NCI-H2227 (cell line): ENCODE measurements at regions not wholly inside any gene's neighbourhood (a gene's known extent, or its start where the extent isn't known, plus 50 kb on each side); places are given as distances from the start of the nearest gene placed in this dataset.

Source experiments
- DNase-seq: peaks from one replicate; lab custom pipeline; 2025; ENCODE audit not compliant: unreplicated experiment; lab: John Stamatoyannopoulos, UW

DNA sequence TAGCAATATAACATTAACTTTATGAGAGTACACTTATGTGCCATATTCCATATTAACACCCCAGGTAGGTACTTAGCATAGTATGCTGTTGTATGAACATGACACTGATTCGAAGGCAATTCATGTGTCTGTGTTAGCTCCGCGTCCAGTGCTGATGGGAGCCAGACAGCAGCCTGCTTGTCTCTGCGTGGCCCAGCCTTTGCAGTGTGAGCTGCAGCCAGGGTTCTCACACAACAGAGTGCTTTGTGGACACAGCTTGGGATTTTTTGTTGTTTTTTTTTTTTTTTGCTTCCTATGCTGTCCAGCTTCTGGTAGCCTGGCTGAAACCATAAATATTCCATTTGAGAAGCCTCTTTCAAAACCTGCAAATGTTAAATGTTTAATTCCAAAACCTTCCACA, 350.9 kb downstream of the SMOC2 start:
- no peak for DNase-seq

DNA sequence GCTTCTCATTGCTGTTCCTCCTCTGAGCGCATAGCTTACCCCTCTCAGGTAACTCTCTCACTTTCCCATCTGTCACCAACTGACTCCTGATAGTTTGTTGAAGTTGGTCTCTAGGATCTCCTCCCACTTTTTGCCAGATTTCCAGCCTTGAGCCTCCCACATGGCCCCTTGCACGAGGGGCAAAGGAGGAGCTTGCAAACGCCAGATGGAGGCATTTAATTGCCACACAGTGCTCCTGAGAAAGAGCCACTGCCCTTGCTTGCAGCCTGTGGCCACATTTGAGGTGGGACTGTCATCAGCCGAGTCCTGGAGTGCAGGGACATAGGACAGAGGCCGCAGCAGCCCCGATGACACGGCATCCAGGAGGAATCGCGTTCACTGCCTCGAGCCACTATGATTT, 348.7 kb downstream of the SMOC2 start:
- DNase-seq = no peak

DNA sequence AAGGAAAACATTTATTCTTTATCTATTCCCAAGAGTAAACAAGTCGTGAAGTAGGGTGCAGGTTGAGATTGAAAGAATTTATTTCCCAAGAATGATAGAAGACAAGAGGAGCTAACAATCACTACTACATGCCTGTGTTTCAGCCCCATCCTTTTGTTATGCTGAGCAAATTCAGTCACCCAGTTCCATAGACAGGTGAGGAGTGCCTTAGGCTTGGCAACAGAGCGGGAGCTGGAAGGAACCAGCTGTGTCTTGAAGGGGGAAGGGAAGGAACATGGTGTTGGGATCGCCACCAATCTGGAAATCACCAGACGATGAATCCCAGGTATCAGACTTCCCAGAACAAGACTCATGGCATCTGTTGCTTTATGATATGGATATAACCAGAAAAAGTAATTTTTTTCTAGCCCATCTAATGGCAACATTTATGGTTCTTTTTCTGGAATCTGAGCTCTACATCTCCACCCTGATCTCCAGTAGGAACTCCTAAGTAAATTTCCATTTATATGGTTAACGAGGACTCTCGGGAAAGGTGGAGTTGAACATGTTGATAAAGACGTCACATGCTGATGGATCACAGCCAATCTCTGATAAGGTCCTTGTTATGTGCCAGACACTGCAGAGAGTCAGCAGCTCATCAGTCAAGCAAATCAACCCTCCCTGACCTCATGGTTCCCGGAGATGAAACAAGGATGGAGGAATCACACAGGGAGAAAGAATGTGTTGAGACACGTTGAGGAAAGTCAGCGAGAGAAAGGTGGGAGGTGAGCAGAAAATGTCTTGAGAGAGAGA, 344.9 kb downstream of the SMOC2 start:
- DNase-seq = no peak

DNA sequence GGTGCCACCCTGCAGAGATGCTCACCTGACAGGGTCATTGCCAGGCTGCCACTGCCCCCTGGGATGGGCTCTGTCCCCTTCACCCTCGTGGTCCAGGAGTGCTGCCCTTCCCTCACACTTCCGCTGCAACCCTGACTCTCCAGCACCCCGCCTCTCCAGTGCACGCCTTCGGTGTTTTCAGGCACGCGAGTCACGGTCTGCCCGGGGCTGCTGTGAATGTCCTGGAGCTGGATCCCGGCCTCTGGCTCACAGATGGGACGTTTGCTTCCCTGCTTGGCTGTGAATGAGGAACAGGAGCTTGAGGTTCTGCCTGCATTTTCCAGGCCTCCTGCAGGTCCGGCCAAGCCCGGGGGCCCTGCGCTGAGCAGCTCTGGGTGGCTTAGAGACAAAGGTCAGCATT, 343.4 kb downstream of the SMOC2 start:
- DNase-seq = no peak

DNA sequence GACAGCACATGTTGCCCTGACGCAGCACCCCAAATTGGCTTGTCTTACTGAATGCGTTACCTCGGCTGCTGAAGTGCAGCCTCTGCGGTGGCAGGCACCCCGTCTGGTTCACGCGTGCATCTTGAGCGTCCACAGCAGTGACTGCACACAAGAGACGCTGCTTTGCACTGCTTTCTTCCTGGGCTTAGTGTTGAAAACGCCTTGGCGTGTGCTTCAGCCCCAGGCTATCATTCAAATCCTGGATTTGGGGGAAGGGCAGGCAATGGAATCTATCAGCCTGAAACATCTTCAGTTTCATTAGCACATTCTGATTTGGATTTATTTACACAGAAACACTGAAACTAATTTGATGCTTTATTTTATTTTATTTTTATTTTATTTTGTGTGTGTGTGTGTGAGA, 342.7 kb downstream of the SMOC2 start:
- no peak for DNase-seq

DNA sequence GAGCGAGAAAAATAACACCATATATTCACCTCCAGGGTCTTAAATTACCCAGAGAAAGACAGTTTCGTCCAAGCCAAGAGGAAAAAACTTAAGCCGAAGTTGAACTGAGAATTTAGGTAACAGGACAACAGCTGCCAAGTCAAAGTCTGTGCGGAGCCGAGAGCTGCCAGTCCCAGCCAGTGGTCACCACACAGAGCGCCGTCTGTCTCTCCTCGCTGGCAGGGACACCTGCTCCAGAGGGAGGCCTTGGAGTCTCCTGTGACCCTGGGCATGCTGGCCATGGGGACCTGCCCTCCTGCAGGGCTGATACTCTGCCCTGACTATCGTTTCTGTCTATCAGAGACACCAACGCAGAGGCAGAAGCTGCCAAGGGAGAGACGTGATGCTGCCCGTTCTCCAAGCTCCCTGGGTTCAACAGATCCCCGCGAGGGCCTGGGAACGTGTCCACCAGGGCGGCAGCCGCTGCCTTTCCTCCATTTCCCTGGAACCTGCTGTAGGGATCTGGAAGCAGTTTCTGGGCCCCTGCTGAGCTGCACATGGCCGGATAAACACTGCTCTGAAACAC, 341.3 kb downstream of the SMOC2 start:
- DNase-seq = no peak

DNA sequence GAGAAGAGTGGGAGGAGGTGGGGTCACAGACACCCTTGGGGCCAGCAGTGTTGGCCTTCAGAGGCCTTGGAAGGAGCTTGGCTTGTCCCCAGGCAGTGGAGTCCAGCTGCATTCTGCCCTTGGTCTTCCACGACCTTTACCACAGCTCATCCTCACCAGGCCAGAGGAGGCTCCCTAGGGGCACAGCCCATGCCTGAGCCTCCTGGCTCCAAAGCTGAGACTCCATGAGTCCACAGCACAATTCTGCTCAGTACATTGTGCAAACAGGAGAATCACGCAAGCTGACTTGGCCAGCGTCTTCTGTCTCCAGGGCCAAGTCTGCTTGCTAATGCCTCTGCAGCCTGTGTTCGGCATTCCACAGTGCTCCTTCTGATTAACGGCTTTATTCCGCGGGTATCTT, 337.2 kb downstream of the SMOC2 start:
- DNase-seq = no peak

DNA sequence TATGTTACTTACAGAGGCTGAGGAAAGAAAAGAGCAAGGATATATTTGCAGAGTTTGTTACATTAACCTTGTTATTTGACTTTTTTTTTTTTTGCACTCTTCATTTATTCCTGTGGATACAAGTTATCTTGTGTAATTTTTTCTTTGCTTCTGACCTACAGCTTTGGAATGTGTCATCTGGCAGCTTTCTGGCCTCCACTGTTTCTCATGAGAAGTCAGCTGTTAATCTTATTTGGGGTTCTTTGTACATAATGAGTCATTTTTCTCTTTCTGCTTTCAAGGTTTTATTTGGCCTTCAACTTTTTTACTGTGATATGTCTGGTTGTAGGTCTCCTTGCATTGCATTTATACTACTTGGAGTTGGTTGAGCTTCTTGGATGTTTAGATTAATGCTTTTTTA, 333.4 kb downstream of the SMOC2 start:
- DNase-seq = no peak

DNA sequence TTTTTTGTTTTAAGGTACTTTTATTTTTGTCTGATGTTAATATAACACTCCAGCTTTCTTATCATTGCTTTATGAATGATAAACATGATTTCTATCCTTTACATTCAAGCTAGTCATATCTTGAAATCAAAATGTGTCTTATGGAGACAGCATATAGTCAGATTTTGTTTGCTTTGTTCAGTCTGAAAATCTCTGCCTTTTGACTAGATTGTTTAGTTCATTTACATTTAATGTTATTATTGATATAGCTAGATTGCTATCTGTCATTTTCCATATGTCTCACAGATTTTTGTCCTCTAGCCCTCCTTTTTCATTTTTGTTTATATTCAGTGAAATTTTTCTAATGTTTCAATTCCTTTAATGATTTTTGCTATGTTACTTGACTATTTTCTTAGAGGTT, 332.8 kb downstream of the SMOC2 start:
- no peak for DNase-seq

DNA sequence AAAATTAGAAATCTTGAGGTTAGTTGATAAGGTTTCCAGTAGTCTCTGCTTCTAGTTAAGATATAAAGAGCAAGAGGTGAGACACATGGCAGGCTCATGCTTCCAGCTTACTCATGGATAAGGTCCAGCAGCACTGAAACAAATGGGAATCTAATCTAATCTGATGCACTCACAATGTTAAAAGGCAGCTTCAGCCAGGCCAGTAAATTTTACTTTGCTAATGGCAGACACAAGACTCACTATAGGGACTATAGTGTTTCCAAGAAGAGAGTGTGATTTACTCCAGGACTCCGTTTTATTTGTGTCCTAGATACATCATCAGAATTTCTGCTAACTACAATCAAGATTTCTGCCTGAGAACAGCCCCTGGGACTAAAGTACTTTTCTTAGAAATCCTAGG, 324.8 kb downstream of the SMOC2 start:
- no peak for DNase-seq

DNA sequence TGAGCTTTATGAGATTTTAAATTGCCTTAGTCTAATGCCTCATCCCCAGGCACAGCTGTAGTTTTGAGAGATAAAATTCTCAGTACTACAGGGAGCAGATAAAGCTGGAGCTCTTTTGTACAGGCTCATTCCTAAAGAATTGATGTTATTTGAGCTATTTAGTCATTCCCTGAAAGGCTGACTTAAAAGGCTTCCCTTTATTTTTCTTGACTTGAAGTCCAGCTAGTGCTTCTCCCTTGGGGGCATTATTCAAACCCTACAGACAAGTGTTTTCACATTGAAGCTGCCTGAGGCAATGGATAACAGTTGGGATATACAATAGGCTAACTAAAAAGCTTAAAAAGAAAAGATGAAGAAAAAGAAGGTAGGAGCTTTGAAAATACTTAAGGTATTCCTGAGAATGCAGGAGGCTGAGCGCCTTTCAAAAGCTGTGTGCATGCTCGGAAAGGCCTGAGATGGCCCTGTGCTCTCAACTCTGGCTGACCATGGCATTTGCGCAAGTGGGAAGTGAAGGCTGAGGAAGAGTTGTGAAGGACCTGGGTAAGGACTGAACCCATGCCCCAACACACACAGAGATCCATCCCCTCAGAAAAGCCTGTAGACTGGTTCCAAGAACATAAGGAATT, 315.1 kb downstream of the SMOC2 start:
- DNase-seq = no peak

DNA sequence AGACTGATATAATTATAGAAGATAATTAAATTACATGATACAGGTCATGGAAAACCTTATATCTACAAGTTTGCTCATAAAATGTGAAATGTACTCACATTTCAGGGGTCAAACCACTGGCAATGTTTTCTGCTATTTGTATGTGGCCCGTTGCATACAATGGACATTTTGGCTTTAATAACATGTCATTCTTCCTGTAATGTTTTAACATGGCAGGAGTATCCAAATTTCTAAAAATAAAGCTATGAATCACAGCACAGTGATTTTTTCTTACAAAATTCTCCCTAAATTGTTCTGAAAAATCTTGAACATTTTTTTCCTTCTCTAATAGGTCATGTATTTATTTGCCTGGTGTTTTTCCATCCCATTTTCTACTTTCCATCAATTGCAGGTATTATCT, 305.7 kb downstream of the SMOC2 start:
- no peak for DNase-seq

DNA sequence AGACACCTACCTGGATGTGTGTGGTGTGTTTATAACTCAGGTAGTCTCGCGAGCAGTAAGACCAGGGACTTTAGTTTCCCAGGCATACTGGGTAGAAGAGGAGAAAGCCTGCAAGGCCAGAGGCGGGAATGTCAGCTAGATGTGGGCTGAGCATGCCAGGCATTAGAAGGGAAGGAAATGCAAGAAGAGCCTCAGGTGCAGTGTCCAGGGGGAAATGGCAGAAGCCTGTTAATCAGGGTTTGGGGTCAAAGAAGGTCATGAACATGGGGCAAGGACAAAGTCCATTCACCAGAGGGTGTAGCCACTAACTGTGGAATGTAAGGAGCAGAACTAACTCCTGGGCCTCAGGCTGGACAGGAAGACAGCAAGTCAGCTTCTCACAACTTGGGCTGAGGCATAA, 305.0 kb downstream of the SMOC2 start:
- no peak for DNase-seq

DNA sequence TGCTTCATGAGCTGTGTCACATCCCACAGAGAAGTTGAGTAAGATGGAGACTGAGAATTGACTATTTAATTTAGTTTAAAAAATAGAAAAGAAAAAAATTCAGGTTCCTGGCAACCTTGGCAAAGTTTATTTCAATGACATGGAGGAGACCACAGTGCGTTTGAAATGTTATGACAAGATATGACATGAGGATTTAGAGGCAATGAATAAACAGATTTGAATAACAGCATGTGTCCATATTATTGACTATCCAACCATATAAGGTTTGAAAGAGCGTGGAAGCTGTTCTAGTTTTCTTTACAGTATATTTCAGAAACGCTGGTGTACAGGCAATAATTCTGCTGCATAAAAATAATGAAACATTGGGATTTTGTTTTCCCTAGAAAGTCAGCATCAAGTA, 303.9 kb downstream of the SMOC2 start:
- no peak for DNase-seq

DNA sequence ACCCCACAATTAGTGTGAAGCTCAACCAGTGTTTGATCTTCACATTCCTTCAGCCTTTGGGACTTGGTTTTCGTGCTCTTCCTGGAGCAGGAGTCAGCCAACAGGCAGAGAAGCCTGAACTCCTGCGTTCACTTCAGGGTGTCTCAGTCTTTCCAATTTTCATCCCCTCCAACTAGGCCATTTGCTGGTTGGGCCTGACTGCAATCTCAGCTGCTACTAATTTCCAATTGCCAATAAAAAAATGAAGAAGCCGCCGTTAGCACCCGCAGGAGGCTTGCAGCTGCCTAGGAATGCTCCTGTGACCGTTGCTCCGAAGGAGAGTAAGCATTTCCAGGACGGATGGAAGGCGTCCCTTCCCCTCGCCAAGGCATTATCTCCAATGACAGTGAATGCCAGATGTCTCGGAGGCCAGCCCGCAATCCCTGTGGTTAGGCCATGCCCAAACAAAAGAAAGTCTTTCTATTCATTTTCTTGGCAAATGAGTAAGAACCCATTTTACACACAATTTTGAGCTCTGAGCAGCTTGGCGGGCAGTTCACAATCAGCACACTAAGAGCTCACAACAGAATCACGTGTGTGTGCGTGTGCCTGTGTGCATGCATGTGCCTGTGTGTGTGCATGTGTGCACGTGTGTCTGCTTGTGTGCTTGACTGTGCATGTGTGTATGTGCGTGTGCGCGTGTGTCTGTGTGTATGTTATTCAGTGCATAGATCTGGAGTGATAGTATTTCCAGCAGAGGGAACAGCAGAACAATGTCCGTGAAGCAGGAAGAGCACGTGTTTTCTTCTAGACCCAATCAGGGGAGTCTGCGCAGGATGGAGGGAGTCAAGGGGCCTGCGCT, 301.2 kb downstream of the SMOC2 start:
- DNase-seq = no peak

DNA sequence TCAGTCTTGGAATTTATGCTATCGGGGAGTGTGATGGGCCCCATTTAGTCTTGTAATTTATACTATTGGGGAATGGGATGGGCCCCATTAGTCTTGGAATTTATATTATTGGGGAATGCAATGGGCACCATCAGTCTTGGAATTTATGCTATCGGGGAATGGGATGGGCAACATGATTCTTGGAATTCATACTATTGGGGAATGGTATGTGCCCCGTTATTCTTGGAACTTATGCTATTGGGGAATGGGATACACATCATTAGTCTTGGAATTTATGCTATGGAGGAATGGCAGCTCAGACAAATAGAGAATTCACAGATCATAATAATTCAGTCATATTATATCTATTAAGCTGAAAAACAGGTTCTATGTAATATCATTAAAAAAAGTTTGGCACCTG, 300.3 kb downstream of the SMOC2 start:
- DNase-seq = no peak

DNA sequence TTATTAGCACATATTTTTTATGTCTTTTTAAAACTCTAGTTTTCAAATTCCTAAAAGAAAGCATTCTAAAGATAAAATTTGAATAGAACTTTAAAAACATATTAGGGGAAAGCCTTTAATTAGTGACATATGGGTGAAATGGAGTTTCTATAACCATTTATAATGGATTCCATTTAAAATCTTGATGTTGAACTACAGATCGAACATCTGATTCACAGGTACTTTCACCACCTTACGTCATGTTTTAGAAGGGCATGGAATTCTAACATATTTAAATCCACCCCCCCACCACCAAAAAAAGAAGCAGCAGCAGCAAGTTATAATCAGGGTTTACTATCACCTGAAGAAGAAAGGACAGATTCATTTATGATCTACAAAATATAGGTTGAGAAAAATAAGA, 298.4 kb downstream of the SMOC2 start:
- no peak for DNase-seq

DNA sequence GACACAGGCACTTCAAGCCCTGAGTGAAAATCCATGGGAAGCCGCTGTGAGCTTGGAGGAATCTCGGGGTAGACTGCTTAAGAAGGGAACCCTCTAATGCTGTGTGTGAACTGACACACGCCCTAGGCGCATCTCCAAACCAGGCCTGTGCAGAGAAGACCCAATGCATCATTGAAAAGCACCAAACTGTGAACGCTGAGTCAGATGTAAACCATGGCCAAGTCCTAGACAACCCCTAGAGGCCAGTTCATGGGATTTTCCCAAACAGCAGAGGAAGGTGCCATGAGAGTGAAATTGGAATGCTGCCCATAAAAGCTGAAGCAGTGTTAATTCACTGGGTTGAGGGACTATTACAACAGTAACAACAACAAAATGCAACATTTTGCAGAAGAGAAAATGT, 296.5 kb downstream of the SMOC2 start:
- no peak for DNase-seq

DNA sequence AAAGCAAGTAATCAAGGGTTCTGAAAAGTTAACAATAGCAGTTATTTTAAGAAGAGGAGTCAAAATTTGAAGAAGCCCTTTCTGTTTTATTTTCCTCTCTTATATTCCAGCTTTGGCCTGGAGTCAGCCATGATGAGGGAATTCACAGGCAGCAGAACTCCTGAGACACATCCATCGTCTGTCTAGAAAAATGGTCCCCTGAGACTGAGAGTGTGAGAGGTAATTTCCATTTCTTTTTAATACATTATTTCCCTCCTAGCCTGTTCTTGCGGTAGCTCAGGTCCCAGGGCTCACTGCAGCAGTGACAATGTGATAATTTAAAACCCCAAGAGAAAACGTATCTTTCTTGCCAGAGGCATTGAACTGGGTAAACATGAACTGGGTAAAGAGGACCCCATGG, 296.0 kb downstream of the SMOC2 start:
- no peak for DNase-seq

DNA sequence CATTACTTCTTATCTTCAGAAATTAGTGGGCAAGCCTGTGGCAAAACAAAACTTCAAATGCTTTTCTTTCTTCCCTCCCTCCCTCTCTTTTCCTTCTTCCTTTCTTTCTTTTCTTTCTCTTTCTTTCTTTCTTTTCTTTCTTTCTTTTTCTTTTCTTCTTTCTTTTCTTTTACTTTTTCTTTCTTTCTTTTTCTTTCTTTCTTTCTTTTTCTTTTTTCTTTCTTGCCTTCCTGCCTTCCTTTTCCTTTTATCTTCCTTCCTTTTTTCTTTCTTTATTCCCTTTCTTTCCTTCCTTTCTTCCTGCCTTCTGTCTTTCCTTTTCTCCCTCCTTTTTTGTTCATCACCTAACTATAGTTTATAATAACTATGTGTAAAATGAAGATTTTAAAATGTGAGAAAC, 295.1 kb downstream of the SMOC2 start:
- DNase-seq = no peak

DNA sequence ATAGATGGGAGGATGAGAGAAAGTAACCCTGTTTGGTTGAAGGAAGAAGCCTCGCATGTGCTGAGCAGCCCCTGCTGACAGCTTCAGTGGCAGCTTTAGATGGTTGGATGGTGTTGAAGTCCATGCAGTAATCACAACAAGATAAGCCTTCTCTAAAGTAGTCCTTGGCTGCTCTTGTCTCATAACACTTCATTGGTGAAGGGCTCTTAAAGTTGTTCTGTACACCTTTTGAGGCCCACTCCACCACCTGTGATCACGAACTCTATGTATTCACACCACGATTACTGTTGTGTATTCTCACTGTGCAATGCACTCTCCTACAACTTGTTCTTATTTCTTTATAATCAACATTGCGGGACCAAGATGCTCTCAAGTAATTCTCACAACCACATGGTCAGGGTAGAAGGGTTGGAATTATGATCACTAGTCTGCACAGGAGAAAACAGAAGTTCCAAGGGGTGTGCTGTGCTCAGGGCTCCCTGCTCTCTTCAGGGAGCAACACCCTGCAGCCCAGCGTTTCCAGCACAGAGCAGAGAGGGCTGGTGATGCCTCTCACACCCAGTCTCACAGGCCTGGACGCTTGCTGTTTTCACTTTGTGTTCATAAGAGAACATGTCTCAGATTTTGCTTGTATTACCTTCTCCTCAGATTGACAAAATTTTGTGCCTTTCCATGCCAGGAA, 294.4 kb downstream of the SMOC2 start:
- no peak for DNase-seq
